IPS-18a (cell line): ENCODE measurements at regions not wholly inside any gene's neighbourhood (a gene's known extent, or its start where the extent isn't known, plus 50 kb on each side); places are given as distances from the start of the nearest gene placed in this dataset.

Source experiments
- H3K27ac ChIP-seq: one replicate; pipeline ENCODE4 v1.5.1; 2013; ENCODE audit warnings: low read length
- H3K27me3 ChIP-seq: one replicate; pipeline ENCODE4 v1.6.1; 2013; ENCODE audit warnings: mild to moderate bottlenecking, low read length; ENCODE audit not compliant: control insufficient read depth, insufficient read depth
- H3K36me3 ChIP-seq: one replicate; pipeline ENCODE4 v1.6.1; 2013; ENCODE audit warnings: low read depth, low read length; ENCODE audit not compliant: control insufficient read depth
- H3K4me1 ChIP-seq: one replicate; pipeline ENCODE4 v1.6.1; 2013; ENCODE audit warnings: low read depth, low read length; ENCODE audit not compliant: control insufficient read depth
- H3K4me3 ChIP-seq: one replicate; pipeline ENCODE4 v1.5.1; 2013; ENCODE audit warnings: low read length
- H3K9ac ChIP-seq: one replicate; pipeline ENCODE4 v1.6.1; 2013; ENCODE audit warnings: mild to moderate bottlenecking, low read length, moderate library complexity
- H3K9me3 ChIP-seq: one replicate; pipeline ENCODE4 v1.6.1; 2013; ENCODE audit warnings: low read depth, low read length; ENCODE audit not compliant: control insufficient read depth

GRCh38 chr21:27261676-27262075 is 294.8 kb upstream of the ADAMTS5 start:
- no peak overlapping the region for H3K4me3 ChIP-seq
- no peaks in the 10 kb centered on the region for H3K36me3 ChIP-seq
- no peaks in the 10 kb centered on the region for H3K27me3 ChIP-seq
- no peak overlapping the region for H3K27ac ChIP-seq
- no peak overlapping the region for H3K9ac ChIP-seq
- H3K9me3 ChIP-seq = no peaks in the 10 kb centered on the region
- H3K4me1 ChIP-seq = no peaks in the 10 kb centered on the region

- H3K27ac ChIP-seq = no peak overlapping the region
- H3K4me1 ChIP-seq = no peaks in the 10 kb centered on the region
- H3K4me3 ChIP-seq = no peak overlapping the region
- no peaks in the 10 kb centered on the region for H3K36me3 ChIP-seq
- no peak overlapping the region for H3K9ac ChIP-seq
- H3K9me3 ChIP-seq = no peaks in the 10 kb centered on the region
- no peaks in the 10 kb centered on the region for H3K27me3 ChIP-seq
Observed at GRCh38 chr21:27260728-27261127, 293.8 kb upstream of the ADAMTS5 start.

- Histone ChIP-seq H3K9me3 (no peaks in the 10 kb centered on the region), H3K4me1 (no peaks in the 10 kb centered on the region), H3K27me3 (no peaks in the 10 kb centered on the region), H3K27ac (no peak overlapping the region), H3K36me3 (no peaks in the 10 kb centered on the region), H3K9ac (no peak overlapping the region), H3K4me3 (no peak overlapping the region)
Observed at GRCh38 chr21:27258742-27259448, 292.0 kb upstream of the ADAMTS5 start.

- H3K9ac ChIP-seq = no peak overlapping the region
- H3K27ac ChIP-seq = no peak overlapping the region
- no peak overlapping the region for H3K4me3 ChIP-seq
- H3K9me3 ChIP-seq = no peaks in the 10 kb centered on the region
- no peaks in the 10 kb centered on the region for H3K36me3 ChIP-seq
- no peaks in the 10 kb centered on the region for H3K27me3 ChIP-seq
- no peaks in the 10 kb centered on the region for H3K4me1 ChIP-seq
Observed at GRCh38 chr21:27257908-27258556, 291.1 kb upstream of the ADAMTS5 start.

GRCh38 chr21:27257226-27257625 is 290.3 kb upstream of the ADAMTS5 start:
- Histone ChIP-seq H3K27me3 (no peaks in the 10 kb centered on the region), H3K36me3 (no peaks in the 10 kb centered on the region), H3K4me1 (no peaks in the 10 kb centered on the region), H3K27ac (no peak overlapping the region), H3K4me3 (no peak overlapping the region), H3K9ac (no peak overlapping the region), H3K9me3 (no peaks in the 10 kb centered on the region)

GRCh38 chr21:27251752-27252151 is 284.9 kb upstream of the ADAMTS5 start:
- Histone ChIP-seq H3K4me3 (no peak overlapping the region), H3K9me3 (no peaks in the 10 kb centered on the region)

GRCh38 chr21:27250366-27250765 is 283.5 kb upstream of the ADAMTS5 start:
- H3K4me1 ChIP-seq = no peaks in the 10 kb centered on the region
- no peak overlapping the region for H3K9ac ChIP-seq
- no peaks in the 10 kb centered on the region for H3K9me3 ChIP-seq
- H3K27me3 ChIP-seq = no peaks in the 10 kb centered on the region
- no peak overlapping the region for H3K27ac ChIP-seq
- H3K36me3 ChIP-seq = no peaks in the 10 kb centered on the region
- no peak overlapping the region for H3K4me3 ChIP-seq

More at GRCh38 chr21:27251752-27252151, 284.9 kb upstream of the ADAMTS5 start:
- no peak overlapping the region for H3K27ac ChIP-seq
- no peaks in the 10 kb centered on the region for H3K4me1 ChIP-seq
- no peak overlapping the region for H3K9ac ChIP-seq
- no peaks in the 10 kb centered on the region for H3K36me3 ChIP-seq
- H3K27me3 ChIP-seq = no peaks in the 10 kb centered on the region

GRCh38 chr21:27248814-27249213 is 281.9 kb upstream of the ADAMTS5 start:
- Histone ChIP-seq H3K9ac (no peak overlapping the region), H3K27me3 (no peaks in the 10 kb centered on the region), H3K9me3 (no peaks in the 10 kb centered on the region), H3K27ac (no peak overlapping the region), H3K36me3 (no peaks in the 10 kb centered on the region), H3K4me1 (no peaks in the 10 kb centered on the region), H3K4me3 (no peak overlapping the region)

- H3K27me3 ChIP-seq = no peaks in the 10 kb centered on the region
- H3K9me3 ChIP-seq = no peaks in the 10 kb centered on the region
Observed at GRCh38 chr21:27246741-27247140, 279.9 kb upstream of the ADAMTS5 start.

GRCh38 chr21:27244776-27245175 is 277.9 kb upstream of the ADAMTS5 start:
- H3K27ac ChIP-seq = no peak overlapping the region
- no peaks in the 10 kb centered on the region for H3K36me3 ChIP-seq
- no peaks in the 10 kb centered on the region for H3K9me3 ChIP-seq

More at GRCh38 chr21:27246741-27247140, 279.9 kb upstream of the ADAMTS5 start:
- no peaks in the 10 kb centered on the region for H3K4me1 ChIP-seq
- H3K9ac ChIP-seq = no peak overlapping the region
- no peak overlapping the region for H3K27ac ChIP-seq
- H3K4me3 ChIP-seq = no peak overlapping the region
- H3K36me3 ChIP-seq = no peaks in the 10 kb centered on the region

GRCh38 chr21:27244352-27244751 is 277.5 kb upstream of the ADAMTS5 start:
- Histone ChIP-seq H3K4me1 (peaks cover 5% of the 10 kb centered on the region), H3K9ac (no peak overlapping the region), H3K27ac (no peak overlapping the region), H3K36me3 (no peaks in the 10 kb centered on the region), H3K27me3 (no peaks in the 10 kb centered on the region), H3K4me3 (no peak overlapping the region), H3K9me3 (no peaks in the 10 kb centered on the region)

More at GRCh38 chr21:27244776-27245175, 277.9 kb upstream of the ADAMTS5 start:
- H3K4me3 ChIP-seq = no peak overlapping the region
- peaks cover 5% of the 10 kb centered on the region for H3K4me1 ChIP-seq
- no peaks in the 10 kb centered on the region for H3K27me3 ChIP-seq
- H3K9ac ChIP-seq = no peak overlapping the region

GRCh38 chr21:27240839-27241238 is 274.0 kb upstream of the ADAMTS5 start:
- no peak overlapping the region for H3K4me3 ChIP-seq
- H3K9ac ChIP-seq = no peak overlapping the region
- no peaks in the 10 kb centered on the region for H3K36me3 ChIP-seq
- H3K4me1 ChIP-seq = peaks cover 5% of the 10 kb centered on the region
- no peaks in the 10 kb centered on the region for H3K9me3 ChIP-seq
- H3K27me3 ChIP-seq = no peaks in the 10 kb centered on the region
- H3K27ac ChIP-seq = no peak overlapping the region
